OCI-LY1 (cell line): ENCODE measurements at regions not wholly inside any gene's neighbourhood (a gene's known extent, or its start where the extent isn't known, plus 50 kb on each side); places are given as distances from the start of the nearest gene placed in this dataset.

Source experiments
- EZH2 ChIP-seq: fragments of 200-600 bp; sonication (generic), shearing (Covaris generic); IDR thresholded peaks from 2 replicates; pipeline ENCODE4 v1.8.0; 2017; ENCODE audit warnings: borderline replicate concordance, mixed run types, mild to moderate bottlenecking, antibody characterized with exemption, low read length, moderate library complexity, mixed read lengths
- TF ChIP-seq, protein P1 (sequence below): fragments of 200-600 bp; sonication (generic), shearing (Covaris generic); IDR thresholded peaks from 2 replicates; pipeline ENCODE4 v1.5.1; 2017; ENCODE audit warnings: mild to moderate bottlenecking, antibody characterized with exemption, low read length, moderate library complexity, mixed read lengths

DNA sequence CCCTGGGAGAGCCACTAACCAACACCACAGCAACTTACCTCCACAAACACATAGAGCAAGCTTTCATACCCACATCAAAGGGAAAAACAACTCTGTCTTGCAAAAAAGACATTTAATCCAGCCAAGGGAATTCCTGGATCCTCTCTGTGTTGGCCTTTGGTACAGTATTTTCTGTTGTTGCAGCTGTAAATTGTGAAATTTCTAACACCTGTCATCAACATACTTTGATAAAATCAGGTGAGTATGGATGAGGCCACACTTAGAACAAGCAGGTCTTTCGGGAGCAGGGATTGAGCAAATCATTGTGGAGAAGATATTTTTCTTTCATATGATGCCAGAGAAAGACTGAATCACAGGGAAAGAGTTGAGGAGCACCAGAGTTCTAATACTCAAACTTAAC lies 89.3 kb downstream of the SPTSSA start:
- TF ChIP-seq, protein P1, sequence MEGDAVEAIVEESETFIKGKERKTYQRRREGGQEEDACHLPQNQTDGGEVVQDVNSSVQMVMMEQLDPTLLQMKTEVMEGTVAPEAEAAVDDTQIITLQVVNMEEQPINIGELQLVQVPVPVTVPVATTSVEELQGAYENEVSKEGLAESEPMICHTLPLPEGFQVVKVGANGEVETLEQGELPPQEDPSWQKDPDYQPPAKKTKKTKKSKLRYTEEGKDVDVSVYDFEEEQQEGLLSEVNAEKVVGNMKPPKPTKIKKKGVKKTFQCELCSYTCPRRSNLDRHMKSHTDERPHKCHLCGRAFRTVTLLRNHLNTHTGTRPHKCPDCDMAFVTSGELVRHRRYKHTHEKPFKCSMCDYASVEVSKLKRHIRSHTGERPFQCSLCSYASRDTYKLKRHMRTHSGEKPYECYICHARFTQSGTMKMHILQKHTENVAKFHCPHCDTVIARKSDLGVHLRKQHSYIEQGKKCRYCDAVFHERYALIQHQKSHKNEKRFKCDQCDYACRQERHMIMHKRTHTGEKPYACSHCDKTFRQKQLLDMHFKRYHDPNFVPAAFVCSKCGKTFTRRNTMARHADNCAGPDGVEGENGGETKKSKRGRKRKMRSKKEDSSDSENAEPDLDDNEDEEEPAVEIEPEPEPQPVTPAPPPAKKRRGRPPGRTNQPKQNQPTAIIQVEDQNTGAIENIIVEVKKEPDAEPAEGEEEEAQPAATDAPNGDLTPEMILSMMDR: no peak
- no peak for TF ChIP-seq EZH2
